Neural cell (in vitro differentiated cells): ENCODE measurements at regions not wholly inside any gene's neighbourhood (a gene's known extent, or its start where the extent isn't known, plus 50 kb on each side); places are given as distances from the start of the nearest gene placed in this dataset.

Experiments
- H2AFZ ChIP-seq: fragments of 200-600, 300-800 bp; sonication (generic), shearing (Covaris generic); 2 replicates; pipeline ENCODE4 v1.6.0; 2014; ENCODE audit warnings: low read depth, mild to moderate bottlenecking, antibody characterized with exemption, low read length, moderate library complexity
- H3F3A ChIP-seq: fragments of 200-600 bp; shearing (Covaris generic); 2 replicates; pipeline ENCODE4 v1.6.1; 2016; ENCODE audit warnings: mild to moderate bottlenecking, moderate library complexity, mixed read lengths, antibody characterized with exemption, low read length; ENCODE audit not compliant: insufficient read depth, poor library complexity, severe bottlenecking
- H3K27ac ChIP-seq: fragments of 200-600, 300-800 bp; sonication (generic), shearing (Covaris generic); 2 replicates; pipeline ENCODE4 v1.5.1; 2014; ENCODE audit warnings: mild to moderate bottlenecking, low read length, moderate library complexity
- H3K27me3 ChIP-seq: fragments of 300-800, 200-600 bp; sonication (generic), shearing (Covaris generic); 2 replicates; pipeline ENCODE4 v1.6.0; 2014; ENCODE audit warnings: mild to moderate bottlenecking, low read depth, low read length, moderate library complexity; ENCODE audit not compliant: insufficient read depth
- H3K36me3 ChIP-seq: fragments of 300-800, 200-600 bp; sonication (generic), shearing (Covaris generic); 2 replicates; pipeline ENCODE4 v1.5.1; 2014; ENCODE audit warnings: mild to moderate bottlenecking, antibody characterized with exemption, low read length, moderate library complexity; ENCODE audit not compliant: insufficient read depth
- H3K4me2 ChIP-seq: fragments of 300-800, 200-600 bp; sonication (generic), shearing (Covaris generic); 2 replicates; pipeline ENCODE4 v1.6.0; 2014; ENCODE audit warnings: mild to moderate bottlenecking, low read length
- H3K4me3 ChIP-seq: fragments of 300-800, 200-600 bp; sonication (generic), shearing (Covaris generic); 2 replicates; pipeline ENCODE4 v1.5.1; 2014; ENCODE audit warnings: mild to moderate bottlenecking, low read length, moderate library complexity
- H3K79me2 ChIP-seq: fragments of 200-600 bp; shearing (Covaris generic); replicated peaks from 2 replicates; pipeline ENCODE4 v1.6.0; 2014; ENCODE audit warnings: mild to moderate bottlenecking, low read length, moderate library complexity; ENCODE audit not compliant: insufficient read depth
- H3K9ac ChIP-seq: fragments of 300-800, 200-600 bp; sonication (generic), shearing (Covaris generic); 2 replicates; pipeline ENCODE4 v1.6.1; 2016; ENCODE audit warnings: mild to moderate bottlenecking, low read length, mixed read lengths
- H3K9me2 ChIP-seq: fragments of 200-600 bp; shearing (Covaris generic); 2 replicates; pipeline ENCODE4 v1.6.1; 2016; ENCODE audit warnings: mild to moderate bottlenecking, low read length, mixed read lengths; ENCODE audit not compliant: insufficient read depth
- H3K9me3 ChIP-seq: fragments of 200-600, 300-800 bp; sonication (generic), shearing (Covaris generic); 2 replicates; pipeline ENCODE4 v1.6.1; 2016; ENCODE audit warnings: mild to moderate bottlenecking, mixed run types, low read length, moderate library complexity, mixed read lengths
- H4K20me1 ChIP-seq: fragments of 200-600 bp; shearing (Covaris generic); 2 replicates; pipeline ENCODE4 v1.6.1; 2016; ENCODE audit warnings: mild to moderate bottlenecking, mixed run types; ENCODE audit not compliant: insufficient read depth
- EP300 ChIP-seq: fragments of 450-650 bp; conservative IDR thresholded peaks from 2 replicates; pipeline ENCODE4 v1.6.1; 2014; ENCODE audit warnings: antibody characterized with exemption, mild to moderate bottlenecking, moderate library complexity; ENCODE audit not compliant: poor library complexity, severe bottlenecking
- EZH2 ChIP-seq: fragments of 200-600, 300-800 bp; shearing (Covaris generic), sonication (generic); IDR thresholded peaks from 2 replicates; pipeline ENCODE4 v1.6.1; 2014; ENCODE audit warnings: antibody characterized with exemption, low read length, borderline replicate concordance, mild to moderate bottlenecking; ENCODE audit not compliant: insufficient read depth, poor library complexity, severe bottlenecking
- MXI1 ChIP-seq: fragments of 450-650 bp; conservative IDR thresholded peaks from 2 replicates; pipeline ENCODE4 v1.6.1; 2014; ENCODE audit warnings: antibody characterized with exemption, mild to moderate bottlenecking; ENCODE audit not compliant: poor library complexity, severe bottlenecking
- POLR2AphosphoS5 ChIP-seq: IDR thresholded peaks from 2 replicates; pipeline ENCODE4 v1.6.1; 2012
- RAD21 ChIP-seq: fragments of 450-650 bp; conservative IDR thresholded peaks from 2 replicates; pipeline ENCODE4 v1.6.1; 2014; ENCODE audit warnings: antibody characterized with exemption, mild to moderate bottlenecking, moderate library complexity
- REST ChIP-seq: IDR thresholded peaks from 2 replicates; pipeline ENCODE4 v1.6.1; 2012; ENCODE audit warnings: borderline replicate concordance
- SMC3 ChIP-seq: fragments of 450-650 bp; conservative IDR thresholded peaks from 2 replicates; pipeline ENCODE4 v1.6.1; 2014; ENCODE audit warnings: antibody characterized with exemption, mild to moderate bottlenecking, moderate library complexity; ENCODE audit not compliant: poor library complexity
- TAF1 ChIP-seq: IDR thresholded peaks from 2 replicates; pipeline ENCODE4 v1.6.1; 2012; ENCODE audit warnings: low read depth
- TF ChIP-seq, protein P1 (sequence below): fragments of 450-650 bp; IDR thresholded peaks from 2 replicates; pipeline ENCODE4 v1.5.1; 2014; ENCODE audit warnings: antibody characterized with exemption, mild to moderate bottlenecking, moderate library complexity; ENCODE audit not compliant: poor library complexity, severe bottlenecking

GRCh38 chr18:43588838-43589237 is 311.5 kb upstream of the SYT4 start:
- Histone ChIP-seq H3F3A (no peaks in the 10 kb centered on the region), H3K9me2 (no peaks in the 10 kb centered on the region), H2AFZ (no peak overlapping the region), H3K79me2 (no peaks in the 10 kb centered on the region), H3K27ac (no peak overlapping the region), H3K9ac (no peak overlapping the region), H4K20me1 (no peaks in the 10 kb centered on the region), H3K27me3 (no peaks in the 10 kb centered on the region), H3K36me3 (no peaks in the 10 kb centered on the region), H3K4me2 (no peak overlapping the region), H3K9me3 (no peaks in the 10 kb centered on the region), H3K4me3 (no peak overlapping the region)
- no peak for TF ChIP-seq RAD21
- TF ChIP-seq EZH2 = no peak
- no peak for TF ChIP-seq REST
- no peak for TF ChIP-seq SMC3

- H3K27ac ChIP-seq = no peak overlapping the region
- H3K9me2 ChIP-seq = no peaks in the 10 kb centered on the region
- H3K9me3 ChIP-seq = no peaks in the 10 kb centered on the region
- H3K27me3 ChIP-seq = no peaks in the 10 kb centered on the region
- no peak overlapping the region for H3K9ac ChIP-seq
- H3F3A ChIP-seq = no peaks in the 10 kb centered on the region
- H3K79me2 ChIP-seq = no peaks in the 10 kb centered on the region
- H2AFZ ChIP-seq = no peak overlapping the region
- no peak for TF ChIP-seq EP300
- no peak for TF ChIP-seq EZH2
- TF ChIP-seq TAF1 = no peak
- TF ChIP-seq SMC3 = no peak
- no peak for TF ChIP-seq MXI1
- TF ChIP-seq, protein P1, sequence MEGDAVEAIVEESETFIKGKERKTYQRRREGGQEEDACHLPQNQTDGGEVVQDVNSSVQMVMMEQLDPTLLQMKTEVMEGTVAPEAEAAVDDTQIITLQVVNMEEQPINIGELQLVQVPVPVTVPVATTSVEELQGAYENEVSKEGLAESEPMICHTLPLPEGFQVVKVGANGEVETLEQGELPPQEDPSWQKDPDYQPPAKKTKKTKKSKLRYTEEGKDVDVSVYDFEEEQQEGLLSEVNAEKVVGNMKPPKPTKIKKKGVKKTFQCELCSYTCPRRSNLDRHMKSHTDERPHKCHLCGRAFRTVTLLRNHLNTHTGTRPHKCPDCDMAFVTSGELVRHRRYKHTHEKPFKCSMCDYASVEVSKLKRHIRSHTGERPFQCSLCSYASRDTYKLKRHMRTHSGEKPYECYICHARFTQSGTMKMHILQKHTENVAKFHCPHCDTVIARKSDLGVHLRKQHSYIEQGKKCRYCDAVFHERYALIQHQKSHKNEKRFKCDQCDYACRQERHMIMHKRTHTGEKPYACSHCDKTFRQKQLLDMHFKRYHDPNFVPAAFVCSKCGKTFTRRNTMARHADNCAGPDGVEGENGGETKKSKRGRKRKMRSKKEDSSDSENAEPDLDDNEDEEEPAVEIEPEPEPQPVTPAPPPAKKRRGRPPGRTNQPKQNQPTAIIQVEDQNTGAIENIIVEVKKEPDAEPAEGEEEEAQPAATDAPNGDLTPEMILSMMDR = no peak
- TF ChIP-seq POLR2AphosphoS5 = no peak
- no peak for TF ChIP-seq RAD21
- TF ChIP-seq REST = no peak
- H3K36me3 ChIP-seq = no peaks in the 10 kb centered on the region
- no peak overlapping the region for H3K4me2 ChIP-seq
- no peak overlapping the region for H3K4me3 ChIP-seq
- H4K20me1 ChIP-seq = no peaks in the 10 kb centered on the region
Measured at GRCh38 chr18:43589611-43590151, 312.4 kb upstream of the SYT4 start.
